ES-I3 (cell line): ENCODE measurements at regions not wholly inside any gene's neighbourhood (a gene's known extent, or its start where the extent isn't known, plus 50 kb on each side); places are given as distances from the start of the nearest gene placed in this dataset.

Experiments used
- H3K36me3 ChIP-seq: 2 replicates; pipeline ENCODE4 v1.6.1; 2013; ENCODE audit warnings: mild to moderate bottlenecking, low read length, control low read depth, moderate library complexity; ENCODE audit not compliant: insufficient read depth
- H3K4me1 ChIP-seq: 2 replicates; pipeline ENCODE4 v1.6.1; 2013; ENCODE audit warnings: mild to moderate bottlenecking, control low read depth, low read length; ENCODE audit not compliant: insufficient read depth
- H3K9ac ChIP-seq: 2 replicates; pipeline ENCODE4 v1.6.1; 2013; ENCODE audit warnings: low read depth, mild to moderate bottlenecking, low read length, moderate library complexity
- H3K9me3 ChIP-seq: 2 replicates; pipeline ENCODE4 v1.6.1; 2013; ENCODE audit warnings: mild to moderate bottlenecking, low read length, moderate library complexity; ENCODE audit not compliant: control insufficient read depth, insufficient read depth

GRCh38 chr16:13772782-13773181 is 147.2 kb upstream of the ERCC4 start:
- Histone ChIP-seq H3K9me3 (no peaks in the 10 kb centered on the region), H3K4me1 (no peaks in the 10 kb centered on the region), H3K9ac (no peak overlapping the region), H3K36me3 (no peaks in the 10 kb centered on the region)

GRCh38 chr16:13779676-13780075 is 140.3 kb upstream of the ERCC4 start:
- H3K36me3 ChIP-seq = no peaks in the 10 kb centered on the region
- H3K9ac ChIP-seq = no peak overlapping the region
- peaks cover 12% of the 10 kb centered on the region for H3K4me1 ChIP-seq
- H3K9me3 ChIP-seq = no peaks in the 10 kb centered on the region

- Histone ChIP-seq H3K4me1 (peaks cover 12% of the 10 kb centered on the region), H3K9me3 (no peaks in the 10 kb centered on the region), H3K36me3 (no peaks in the 10 kb centered on the region), H3K9ac (no peak overlapping the region)
These were observed 139.4 kb upstream of the ERCC4 start for GRCh38 chr16:13780406-13781168.

GRCh38 chr16:13781169-13781564 is 138.8 kb upstream of the ERCC4 start:
- no peak overlapping the region for H3K9ac ChIP-seq
- H3K36me3 ChIP-seq = no peaks in the 10 kb centered on the region
- peaks cover 12% of the 10 kb centered on the region for H3K4me1 ChIP-seq
- no peaks in the 10 kb centered on the region for H3K9me3 ChIP-seq

- H3K9me3 ChIP-seq = no peaks in the 10 kb centered on the region
- no peak overlapping the region for H3K9ac ChIP-seq
- peaks cover 12% of the 10 kb centered on the region for H3K4me1 ChIP-seq
- no peaks in the 10 kb centered on the region for H3K36me3 ChIP-seq
These were observed 138.2 kb upstream of the ERCC4 start for GRCh38 chr16:13781575-13782338.

- Histone ChIP-seq H3K9me3 (no peaks in the 10 kb centered on the region; the same call in 1 of the 2 replicates), H3K4me1 (no peaks in the 10 kb centered on the region), H3K9ac (no peak overlapping the region), H3K36me3 (no peaks in the 10 kb centered on the region)
These were observed 128.9 kb upstream of the ERCC4 start for GRCh38 chr16:13791095-13791494.

- H3K9me3 ChIP-seq = no peaks in the 10 kb centered on the region; the same call in 1 of the 2 replicates
- no peaks in the 10 kb centered on the region for H3K4me1 ChIP-seq
- H3K9ac ChIP-seq = no peak overlapping the region
- H3K36me3 ChIP-seq = no peaks in the 10 kb centered on the region
These were observed 126.0 kb upstream of the ERCC4 start for GRCh38 chr16:13793841-13794409.

GRCh38 chr16:13795131-13795530 is 124.8 kb upstream of the ERCC4 start:
- Histone ChIP-seq H3K36me3 (no peaks in the 10 kb centered on the region), H3K9me3 (no peaks in the 10 kb centered on the region; the same call in 1 of the 2 replicates), H3K4me1 (no peaks in the 10 kb centered on the region), H3K9ac (no peak overlapping the region)

- Histone ChIP-seq H3K9ac (no peak overlapping the region), H3K9me3 (peaks cover 3% of the 10 kb centered on the region; the same call in 1 of the 2 replicates), H3K36me3 (no peaks in the 10 kb centered on the region), H3K4me1 (no peaks in the 10 kb centered on the region)
These were observed 122.2 kb upstream of the ERCC4 start for GRCh38 chr16:13797718-13798117.

GRCh38 chr16:13798211-13798610 is 121.7 kb upstream of the ERCC4 start:
- Histone ChIP-seq H3K9me3 (peaks cover 3% of the 10 kb centered on the region; the same call in 1 of the 2 replicates), H3K36me3 (no peaks in the 10 kb centered on the region), H3K4me1 (no peaks in the 10 kb centered on the region), H3K9ac (no peak overlapping the region)

GRCh38 chr16:13803974-13804373 is 116.0 kb upstream of the ERCC4 start:
- H3K9me3 ChIP-seq = peaks cover 3% of the 10 kb centered on the region; the same call in 1 of the 2 replicates
- H3K4me1 ChIP-seq = no peaks in the 10 kb centered on the region
- no peak overlapping the region for H3K9ac ChIP-seq
- H3K36me3 ChIP-seq = no peaks in the 10 kb centered on the region

- H3K9me3 ChIP-seq = peaks cover 3% of the 10 kb centered on the region; the same call in 1 of the 2 replicates
- H3K4me1 ChIP-seq = no peaks in the 10 kb centered on the region
- no peak overlapping the region for H3K9ac ChIP-seq
- no peaks in the 10 kb centered on the region for H3K36me3 ChIP-seq
These were observed 114.0 kb upstream of the ERCC4 start for GRCh38 chr16:13805951-13806350.

- no peaks in the 10 kb centered on the region; the same call in 1 of the 2 replicates for H3K9me3 ChIP-seq
- H3K4me1 ChIP-seq = no peaks in the 10 kb centered on the region
- no peak overlapping the region for H3K9ac ChIP-seq
- no peaks in the 10 kb centered on the region for H3K36me3 ChIP-seq
These were observed 113.3 kb upstream of the ERCC4 start for GRCh38 chr16:13806671-13807070.

GRCh38 chr16:13808102-13808501 is 111.9 kb upstream of the ERCC4 start:
- no peaks in the 10 kb centered on the region for H3K4me1 ChIP-seq
- H3K36me3 ChIP-seq = no peaks in the 10 kb centered on the region
- no peak overlapping the region for H3K9ac ChIP-seq
- no peaks in the 10 kb centered on the region; the same call in 1 of the 2 replicates for H3K9me3 ChIP-seq
